ENCODE measurements at regions not wholly inside any gene's neighbourhood (a gene's known extent, or its start where the extent isn't known, plus 50 kb on each side); places are given as distances from the start of the nearest gene placed in this dataset.

DNA sequence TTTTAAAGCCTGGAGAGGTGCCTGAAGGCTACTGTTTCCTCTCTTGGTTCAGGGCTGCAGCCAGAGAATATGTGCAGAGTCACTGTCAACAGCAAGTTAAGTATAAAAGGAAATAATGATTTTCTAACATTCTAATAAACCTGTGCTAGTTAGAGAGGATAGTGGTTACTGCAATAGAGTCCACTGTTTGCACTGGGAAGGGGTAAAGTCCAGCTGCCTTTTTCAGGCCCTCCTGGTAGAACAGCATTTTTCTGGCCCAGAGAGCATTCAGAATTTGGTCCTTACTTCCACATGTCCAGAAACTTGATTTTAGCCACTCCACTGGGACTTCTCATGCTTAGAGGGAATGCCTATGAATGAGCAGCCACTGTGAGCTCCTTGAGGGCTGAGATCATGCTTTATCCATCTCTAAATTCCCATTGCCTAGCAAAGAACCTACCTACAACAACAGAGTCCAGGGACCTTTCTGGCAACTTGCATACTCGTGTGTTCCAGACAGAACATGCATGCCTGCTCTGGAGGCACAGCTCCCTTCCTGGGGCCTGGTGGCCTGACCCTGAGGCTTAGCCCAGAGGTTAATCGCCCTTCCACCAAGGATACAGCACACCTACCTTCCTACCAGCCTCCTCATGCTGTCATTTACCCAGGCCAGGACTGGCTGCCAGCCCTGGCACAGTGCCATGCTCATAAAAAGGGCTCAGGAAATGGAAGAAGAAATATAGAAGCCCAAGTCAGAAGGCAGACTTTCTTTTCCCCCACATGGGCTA, 50.3 kb upstream of the ATP13A3 start:
- DNase-seq, result peak; percentile 17
